H1 (cell line): ENCODE measurements at regions not wholly inside any gene's neighbourhood (a gene's known extent, or its start where the extent isn't known, plus 50 kb on each side); places are given as distances from the start of the nearest gene placed in this dataset.

Experiments
- CTCF ChIA-PET: fragments of 300-600 bp; sonication (Branson Sonifier 250); formaldehyde crosslinking; loops from one replicate; lab custom pipeline; 2021; ENCODE audit not compliant: partially characterized antibody; lab: Charles Lee
- POLR2A ChIA-PET: fragments of 300-600 bp; sonication (Branson Sonifier 250); formaldehyde crosslinking; loops from one replicate; lab custom pipeline; 2021; ENCODE audit warnings: inconsistent platforms; ENCODE audit not compliant: partially characterized antibody; lab: Charles Lee
- DNase-seq, 2 experiments: peaks; one replicate each; pipeline versions ENCODE4 v3.0.0 to v3.0.0-alpha.2; 2010 to 2022; ENCODE audit warnings: low spot score in 2 of 2, low read depth in 1 of 2, mixed read lengths in 1 of 2
- FAIRE-seq: peaks from 2 replicates; lab custom pipeline; 2011; peaks lifted over from hg19 to GRCh38; lab: Jason Lieb, UNC
- H2AFZ ChIP-seq: 2 replicates; pipeline ENCODE4 v1.8.1; 2012; ENCODE audit warnings: low read length, inconsistent platforms
- H2AK5ac ChIP-seq: 2 replicates; pipeline ENCODE4 v1.6.1; 2013; ENCODE audit warnings: low read depth, low read length
- H2BK120ac ChIP-seq: replicated peaks from 2 replicates; pipeline ENCODE3; 2013; ENCODE audit warnings: low read depth, low read length, inconsistent platforms
- H2BK12ac ChIP-seq: 2 replicates; pipeline ENCODE4 v1.6.1; 2013; ENCODE audit warnings: low read depth, low read length
- H2BK15ac ChIP-seq: 2 replicates; pipeline ENCODE4 v1.6.1; 2013; ENCODE audit warnings: low read length
- H2BK20ac ChIP-seq: 2 replicates; pipeline ENCODE4 v1.6.1; 2013; ENCODE audit warnings: low read length
- H2BK5ac ChIP-seq: 2 replicates; pipeline ENCODE4 v1.6.1; 2013; ENCODE audit warnings: low read depth, low read length
- H3K14ac ChIP-seq: 2 replicates; pipeline ENCODE4 v1.6.1; 2013; ENCODE audit warnings: inconsistent platforms; ENCODE audit not compliant: insufficient read length
- H3K18ac ChIP-seq: 2 replicates; pipeline ENCODE4 v1.6.1; 2013; ENCODE audit warnings: low read length; ENCODE audit errors: extremely low read depth
- H3K23ac ChIP-seq: 2 replicates; pipeline ENCODE4 v1.6.1; 2013; ENCODE audit warnings: inconsistent platforms; ENCODE audit not compliant: insufficient read length
- H3K23me2 ChIP-seq: 2 replicates; pipeline ENCODE4 v1.6.1; 2013; ENCODE audit warnings: low read depth, low read length
- H3K27ac ChIP-seq: 2 replicates; pipeline ENCODE4 v1.6.1; 2011; ENCODE audit warnings: low read depth, low read length, inconsistent platforms
- H3K27me3 ChIP-seq, 4 experiments: replicated peaks in 1 of 4; 1 replicate in 1 of 4; 2 replicates in 3 of 4; pipeline versions ENCODE4 v1.6.1 to v1.8.1; 2011 to 2013; ENCODE audit warnings: low read length in 3 of 4, mild to moderate bottlenecking in 3 of 4, inconsistent platforms in 2 of 4, mixed read lengths in 2 of 4, moderate library complexity in 1 of 4; ENCODE audit not compliant: control insufficient read depth in 3 of 4, insufficient read depth in 3 of 4; ENCODE audit errors: extremely low read depth in 1 of 4
- H3K36me3 ChIP-seq, 4 experiments: 2 replicates each; pipeline versions ENCODE4 v1.6.1 to v1.8.1; 2011 to 2013; ENCODE audit warnings: mild to moderate bottlenecking in 4 of 4, low read length in 3 of 4, moderate library complexity in 2 of 4, control low read depth in 1 of 4, inconsistent platforms in 1 of 4; ENCODE audit not compliant: insufficient read depth in 4 of 4, control insufficient read depth in 2 of 4
- H3K4ac ChIP-seq: replicated peaks from 2 replicates; pipeline ENCODE3; 2013; ENCODE audit warnings: low read length, low read depth, mixed read lengths, inconsistent platforms; ENCODE audit not compliant: insufficient read length
- H3K4me1 ChIP-seq, 4 experiments: replicated peaks in 1 of 4; 1 replicate in 1 of 4; 2 replicates in 3 of 4; pipeline versions ENCODE4 v1.6.1 to v1.8.1; 2011 to 2013; ENCODE audit warnings: low read length in 3 of 4, inconsistent platforms in 2 of 4, mixed read lengths in 1 of 4; ENCODE audit not compliant: insufficient read depth in 4 of 4, control insufficient read depth in 3 of 4
- H3K4me2 ChIP-seq, 2 experiments: 2 replicates each; pipeline versions ENCODE4 v1.6.1 to v1.8.1; 2011 to 2013; ENCODE audit warnings: low read depth in 2 of 2, low read length in 2 of 2, control low read depth in 1 of 2, inconsistent platforms in 1 of 2, mild to moderate bottlenecking in 1 of 2; ENCODE audit not compliant: insufficient read depth in 1 of 2
- H3K4me3 ChIP-seq, 4 experiments: fragments of 200-600, 300-600 bp in 1 of 4; sonication (generic), shearing (Covaris generic), sonication (Bioruptor Twin) in 1 of 4; 2 replicates each; pipeline versions ENCODE4 v1.5.1 to v1.8.1; 2011 to 2016; ENCODE audit warnings: low read length in 4 of 4, low read depth in 3 of 4, control low read depth in 2 of 4, inconsistent platforms in 2 of 4, mild to moderate bottlenecking in 2 of 4, mixed read lengths in 1 of 4, moderate library complexity in 1 of 4; ENCODE audit not compliant: insufficient read depth in 2 of 4; ENCODE audit errors: extremely low read depth in 1 of 4
- H3K56ac ChIP-seq: replicated peaks from 2 replicates; pipeline ENCODE3; 2013; ENCODE audit warnings: low read depth, mild to moderate bottlenecking, mixed read lengths, low read length, inconsistent platforms; ENCODE audit not compliant: insufficient read length
- H3K79me1 ChIP-seq: 2 replicates; pipeline ENCODE4 v1.6.1; 2013; ENCODE audit warnings: low read depth, low read length, control low read depth
- H3K79me2 ChIP-seq, 2 experiments: 2 replicates each; pipeline versions ENCODE4 v1.6.1 to v1.8.1; 2012 to 2013; ENCODE audit warnings: low read length in 2 of 2, mild to moderate bottlenecking in 2 of 2, inconsistent platforms in 1 of 2; ENCODE audit not compliant: insufficient read depth in 2 of 2, control insufficient read depth in 1 of 2
- H3K9ac ChIP-seq, 4 experiments: replicated peaks in 1 of 4; 1 replicate in 1 of 4; 2 replicates in 3 of 4; pipeline versions ENCODE4 v1.6.1 to v1.8.1; 2011 to 2013; ENCODE audit warnings: low read depth in 3 of 4, low read length in 3 of 4, control low read depth in 2 of 4, mild to moderate bottlenecking in 2 of 4, moderate library complexity in 2 of 4, inconsistent platforms in 1 of 4; ENCODE audit errors: extremely low read depth in 1 of 4
- H3K9me3 ChIP-seq, 2 experiments: 2 replicates each; pipeline versions ENCODE4 v1.6.1 to v1.8.1; 2012 to 2013; ENCODE audit warnings: mild to moderate bottlenecking in 2 of 2, moderate library complexity in 2 of 2, control low read depth in 1 of 2, inconsistent platforms in 1 of 2, low read depth in 1 of 2, low read length in 1 of 2, mixed read lengths in 1 of 2; ENCODE audit not compliant: insufficient read depth in 2 of 2
- H4K20me1 ChIP-seq, 2 experiments: replicated peaks in 1 of 2; 2 replicates each; pipeline versions ENCODE3 to v1.8.1; 2011 to 2013; ENCODE audit warnings: inconsistent platforms in 2 of 2, low read length in 2 of 2, mild to moderate bottlenecking in 1 of 2; ENCODE audit not compliant: insufficient read depth in 2 of 2, control insufficient read depth in 1 of 2
- H4K5ac ChIP-seq: 2 replicates; pipeline ENCODE4 v1.6.1; 2013; ENCODE audit warnings: low read length, low read depth, mixed read lengths, inconsistent platforms; ENCODE audit not compliant: insufficient read length
- H4K8ac ChIP-seq: 2 replicates; pipeline ENCODE4 v1.8.0; 2013; ENCODE audit warnings: mild to moderate bottlenecking, moderate library complexity, low read length, inconsistent platforms; ENCODE audit not compliant: insufficient read depth; ENCODE audit errors: extremely low read depth
- H4K91ac ChIP-seq: replicated peaks from 2 replicates; pipeline ENCODE3; 2013; ENCODE audit warnings: low read length, mixed read lengths, inconsistent platforms; ENCODE audit not compliant: insufficient read length
- WGBS, 2 experiments: shearing (Covaris generic) in 1 of 2; methylation state at CpG; one replicate each; pipeline versions ENCODE4 v1.1.6 to v1.1.7; 2013 to 2015; ENCODE audit warnings: low lambda C conversion rate in 2 of 2, mixed read lengths in 2 of 2, inconsistent platforms in 1 of 2, low coverage in 1 of 2, missing lambda C conversion rate in 1 of 2; ENCODE audit not compliant: insufficient replicate concordance in 2 of 2, insufficient coverage in 1 of 2, insufficient read length in 1 of 2; ENCODE audit errors: extremely low coverage in 1 of 2, missing lambda C conversion rate in 1 of 2; 5-methylcytosine and 5-hydroxymethylcytosine counted together
- TF ChIP-seq, protein P1 (sequence below): IDR thresholded peaks from 2 replicates; pipeline ENCODE4 v1.6.1; 2012; ENCODE audit warnings: inconsistent platforms

DNA sequence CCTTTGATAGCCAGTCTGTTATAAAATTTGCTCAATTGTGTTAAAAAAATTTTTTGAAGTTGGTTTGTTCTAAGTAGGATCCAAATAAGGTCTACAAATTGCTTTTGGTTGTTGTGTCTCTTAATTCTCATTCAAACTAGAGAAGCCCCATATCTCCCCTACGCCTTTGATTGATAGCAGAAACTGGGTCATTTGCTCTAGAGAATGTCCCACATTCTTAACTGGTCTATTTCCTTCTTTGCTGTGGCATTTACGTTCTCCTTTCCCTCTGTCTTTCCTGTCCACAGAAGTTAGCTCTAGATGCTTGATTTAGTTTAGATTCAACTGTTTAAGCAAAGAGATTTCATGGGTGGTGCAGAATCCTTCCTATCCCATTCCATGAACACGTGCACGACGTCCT lies 174.6 kb upstream of the SVIL start:
- H4K8ac ChIP-seq: no peak overlapping the region
- no peak overlapping the region for H3K4me3 ChIP-seq
- ChIA-PET POLR2A (no interaction called here), CTCF (interaction anchor here (1.4 kb wide), 1 partner anchor 8 kb away, joined by 4 read pairs; no protein-coding TSS in a partner anchor)
- DNase-seq: no peak
- no peak for FAIRE-seq
- H3K4me1 ChIP-seq: no peaks in the 10 kb centered on the region
- no peaks in the 10 kb centered on the region for H3K79me2 ChIP-seq
- no peak overlapping the region for H2BK12ac ChIP-seq
- H2BK20ac ChIP-seq: no peak overlapping the region
- H3K23ac ChIP-seq: no peak overlapping the region
- no peak overlapping the region for H2AK5ac ChIP-seq
- no peak overlapping the region for H2BK15ac ChIP-seq
- H3K27ac ChIP-seq: no peak overlapping the region
- WGBS, 2 experiments: 91% methylated on average over 5 of the region's 5 CpGs; no CpG with 5 or more reads in 1 of the 2 experiments
- no peaks in the 10 kb centered on the region for H3K9me3 ChIP-seq
- no peak overlapping the region for H4K91ac ChIP-seq
- H3K23me2 ChIP-seq: no peaks in the 10 kb centered on the region
- H2AFZ ChIP-seq: no peak overlapping the region
- TF ChIP-seq, protein P1, sequence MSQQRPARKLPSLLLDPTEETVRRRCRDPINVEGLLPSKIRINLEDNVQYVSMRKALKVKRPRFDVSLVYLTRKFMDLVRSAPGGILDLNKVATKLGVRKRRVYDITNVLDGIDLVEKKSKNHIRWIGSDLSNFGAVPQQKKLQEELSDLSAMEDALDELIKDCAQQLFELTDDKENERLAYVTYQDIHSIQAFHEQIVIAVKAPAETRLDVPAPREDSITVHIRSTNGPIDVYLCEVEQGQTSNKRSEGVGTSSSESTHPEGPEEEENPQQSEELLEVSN: no peak
- no peaks in the 10 kb centered on the region for H3K36me3 ChIP-seq
- no peak overlapping the region for H2BK120ac ChIP-seq
- no peak overlapping the region for H2BK5ac ChIP-seq
- no peak overlapping the region for H4K5ac ChIP-seq
- no peak overlapping the region for H3K14ac ChIP-seq
- H3K27me3 ChIP-seq: no peaks in the 10 kb centered on the region; a peak in 1 of 7 replicates
- no peak overlapping the region for H3K4me2 ChIP-seq
- H3K9ac ChIP-seq: no peak overlapping the region
- H3K56ac ChIP-seq: no peak overlapping the region
- H4K20me1 ChIP-seq: no peaks in the 10 kb centered on the region
- H3K18ac ChIP-seq: no peak overlapping the region
- H3K4ac ChIP-seq: no peak overlapping the region
- no peaks in the 10 kb centered on the region for H3K79me1 ChIP-seq
